Aorta (tissue), 5 donors: ENCODE measurements at regions not wholly inside any gene's neighbourhood (a gene's known extent, or its start where the extent isn't known, plus 50 kb on each side); places are given as distances from the start of the nearest gene placed in this dataset.

ENCODE experiments used
- ATAC-seq: fragments of 200-7000 bp; cut with Tn5 transposase; one replicate; pipeline ENCODE4 v1.9.1; 2022; ENCODE audit warnings: moderate library complexity; ENCODE audit not compliant: low FRiP score
- DNase-seq, 2 donors: peaks; one replicate each; pipeline ENCODE4 v3.0.0-alpha.2; 2020
- H3K27ac ChIP-seq, 2 donors: one replicate each; pipeline ENCODE4 v1.5.1; 2013; ENCODE audit warnings: low read length in 2 of 2, mild to moderate bottlenecking in 2 of 2, moderate library complexity in 2 of 2, control low read depth in 1 of 2, inconsistent platforms in 1 of 2, low read depth in 1 of 2
- H3K27me3 ChIP-seq, 2 donors: one replicate each; pipeline ENCODE4 v1.6.1; 2013; ENCODE audit warnings: control low read depth in 1 of 2, low read length in 1 of 2, mild to moderate bottlenecking in 1 of 2, moderate library complexity in 1 of 2; ENCODE audit not compliant: insufficient read depth in 2 of 2, control insufficient read depth in 1 of 2
- H3K36me3 ChIP-seq, 2 donors: one replicate each; pipeline ENCODE4 v1.6.1; 2013; ENCODE audit warnings: control low read depth in 1 of 2, low read length in 1 of 2, mild to moderate bottlenecking in 1 of 2; ENCODE audit not compliant: insufficient read depth in 2 of 2, control insufficient read depth in 1 of 2
- H3K4me1 ChIP-seq, 2 donors: one replicate each; pipeline ENCODE4 v1.6.1; 2013; ENCODE audit warnings: low read length in 2 of 2, control low read depth in 1 of 2, mild to moderate bottlenecking in 1 of 2, moderate library complexity in 1 of 2; ENCODE audit not compliant: insufficient read depth in 2 of 2, control insufficient read depth in 1 of 2
- H3K4me3 ChIP-seq, 2 donors: one replicate each; pipeline ENCODE4 v1.5.1; 2013; ENCODE audit warnings: low read length in 2 of 2, control low read depth in 1 of 2, mild to moderate bottlenecking in 1 of 2
- H3K9me3 ChIP-seq: one replicate; pipeline ENCODE4 v1.6.1; 2013; ENCODE audit warnings: mild to moderate bottlenecking, low read length; ENCODE audit not compliant: control insufficient read depth
- WGBS, 2 donors: extraction: QIAGEN DNeasy Blood & Tissue Kit; methylation state at CpG; one replicate each; pipeline ENCODE4 v1.1.7; 2013; 5-methylcytosine and 5-hydroxymethylcytosine counted together
- intact Hi-C, 2 donors: fragments of 100-400 bp; cut with DNase I; formaldehyde crosslinking; loops; one replicate each; pipeline versions ENCODE4 v1.14.2 to v1.15.0; 2022
- donor health status: healthy with polysubstance abuse.
- donor health status: Bipolar disorder and iron deficiency.
- donor health status: DM: no; HTN: no; CAD: no.
- donor health status: DM: no; HTN: no; CAD: no.
- donor health status: DM: yes; HTN: yes; CAD: no.

DNA sequence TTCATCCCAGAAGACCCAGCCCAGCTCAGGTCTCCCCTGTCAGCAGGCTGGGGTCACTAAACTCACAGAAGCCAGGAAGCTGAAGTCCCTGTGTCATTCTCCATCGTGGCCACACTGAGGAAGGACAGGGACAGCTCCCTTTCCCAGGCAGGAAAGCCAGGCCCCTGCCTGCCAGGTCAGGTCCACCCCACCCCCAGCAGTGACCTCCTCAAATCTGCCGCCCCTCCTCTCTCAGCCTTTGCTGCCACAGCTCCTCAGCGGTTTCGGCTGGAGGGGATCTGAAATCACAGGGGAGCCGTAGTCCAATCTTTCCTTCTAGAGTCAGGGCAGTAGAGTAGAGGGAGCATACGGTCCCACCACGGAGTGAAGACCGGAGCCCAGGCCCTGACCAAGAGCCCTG lies 150.9 kb upstream of the UNC5B start:
- Histone ChIP-seq H3K4me3 (no peak overlapping the region), H3K9me3 (no peaks in the 10 kb centered on the region), H3K27ac (no peak overlapping the region), H3K4me1 (no peaks in the 10 kb centered on the region), H3K36me3 (no peaks in the 10 kb centered on the region), H3K27me3 (no peaks in the 10 kb centered on the region)
- intact Hi-C loops = no loop called here
- DNase-seq (no peak), ATAC-seq (no peak)
- 83 to 90% methylated on average over 8 of the region's 8 CpGs for WGBS, 2 donors

DNA sequence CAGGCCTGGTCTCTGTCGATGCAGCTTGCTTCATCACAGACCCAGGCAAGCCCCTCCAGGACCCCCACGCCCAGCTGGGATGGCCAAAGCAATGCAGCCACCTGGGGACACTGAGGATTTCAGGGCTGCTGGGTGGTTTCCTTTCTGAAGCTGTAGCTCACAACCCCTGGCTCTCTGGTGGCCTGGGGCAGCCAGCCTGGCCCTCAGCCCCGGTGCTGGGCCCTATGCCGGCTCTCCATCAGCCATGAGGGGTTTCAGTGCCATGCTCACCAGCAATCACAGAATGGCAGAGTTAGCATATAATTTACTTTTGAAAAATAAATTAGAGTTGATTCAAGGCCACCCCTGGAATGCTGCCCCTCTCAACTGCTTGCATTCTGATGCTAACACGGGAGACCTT lies 150.2 kb upstream of the UNC5B start:
- intact Hi-C loops = no loop called here

DNA sequence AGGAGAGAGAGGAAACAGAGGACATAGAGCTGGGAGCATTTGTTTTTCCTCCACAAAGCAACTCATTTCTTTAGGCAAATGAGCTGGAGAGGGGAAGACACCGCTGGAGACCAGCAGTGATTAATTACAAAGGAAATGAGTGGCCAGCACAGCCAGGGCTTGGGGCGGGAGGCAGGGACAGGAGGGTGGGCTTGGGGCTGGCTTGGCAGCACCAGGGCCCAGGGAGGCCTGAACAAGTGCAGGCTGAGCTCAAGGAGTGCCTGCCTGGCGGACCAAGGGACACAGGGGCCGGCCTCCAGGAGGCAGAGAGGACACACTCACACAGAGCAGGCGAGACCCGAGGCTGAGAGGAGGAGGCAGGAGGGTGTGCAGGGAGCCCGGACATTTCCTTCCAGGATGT lies 149.0 kb upstream of the UNC5B start:
- H3K4me1 ChIP-seq = no peaks in the 10 kb centered on the region
- no peak overlapping the region for H3K4me3 ChIP-seq
- intact Hi-C loops = no loop called here
- DNase-seq (no peak), ATAC-seq (no peak)
- H3K27me3 ChIP-seq = no peaks in the 10 kb centered on the region
- no peaks in the 10 kb centered on the region for H3K9me3 ChIP-seq
- 92% methylated on average over 7 of the region's 7 CpGs for WGBS, 2 donors
- no peaks in the 10 kb centered on the region for H3K36me3 ChIP-seq
- no peak overlapping the region for H3K27ac ChIP-seq

More for the DNA sequence above, 150.2 kb upstream of the UNC5B start:
- H3K27ac ChIP-seq = no peak overlapping the region
- H3K4me1 ChIP-seq = no peaks in the 10 kb centered on the region
- DNase-seq (no peak), ATAC-seq (no peak)
- no peak overlapping the region for H3K4me3 ChIP-seq
- H3K36me3 ChIP-seq = no peaks in the 10 kb centered on the region
- H3K27me3 ChIP-seq = no peaks in the 10 kb centered on the region
- no peaks in the 10 kb centered on the region for H3K9me3 ChIP-seq
- 95 to 98% methylated on average over 5 of the region's 5 CpGs for WGBS, 2 donors

DNA sequence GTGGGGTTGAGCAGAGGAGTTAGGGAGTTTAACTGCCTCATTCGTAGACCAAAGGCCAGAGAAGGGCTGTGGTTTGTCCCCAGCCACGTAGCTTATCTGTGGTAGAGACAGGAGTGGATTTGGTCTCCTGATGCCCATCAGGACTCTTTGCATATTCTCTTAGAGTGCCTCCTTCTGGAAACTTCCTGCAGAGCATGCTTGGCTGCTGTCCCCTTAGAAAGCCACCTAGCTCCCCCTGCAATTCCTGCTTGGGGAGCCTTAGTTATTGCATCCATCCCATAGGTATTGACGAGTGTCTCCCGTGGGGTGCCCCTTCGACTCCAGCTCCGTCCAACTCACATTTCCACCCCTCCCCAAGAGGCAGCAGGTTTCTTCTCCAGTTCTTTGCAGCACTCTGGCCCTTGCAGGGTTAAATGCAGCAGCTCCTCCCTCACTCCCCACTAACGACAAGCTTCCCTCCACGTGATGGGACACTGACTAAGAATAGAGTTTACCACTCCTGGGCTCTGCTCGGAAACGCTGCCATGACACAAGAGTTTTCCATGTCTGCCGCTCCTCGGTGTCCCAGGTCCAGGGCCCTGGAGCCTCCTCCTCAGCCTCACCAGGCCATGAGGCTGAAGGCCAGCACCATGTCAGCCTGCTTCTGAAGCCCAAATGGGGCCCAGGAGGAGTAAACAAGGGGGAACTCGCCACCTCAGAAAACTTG lies 147.8 kb upstream of the UNC5B start:
- 76 to 78% methylated on average over 13 of the region's 13 CpGs for WGBS, 2 donors
- Histone ChIP-seq H3K27ac (no peak overlapping the region), H3K27me3 (no peaks in the 10 kb centered on the region), H3K4me1 (no peaks in the 10 kb centered on the region), H3K36me3 (no peaks in the 10 kb centered on the region), H3K4me3 (no peak overlapping the region), H3K9me3 (no peaks in the 10 kb centered on the region)
- no peak for DNase-seq
- no peak for ATAC-seq
- intact Hi-C loops = loop anchor here in 1 of 2 donors (5.0 kb wide), 1 partner anchor 78 kb away; no protein-coding TSS in a partner anchor

DNA sequence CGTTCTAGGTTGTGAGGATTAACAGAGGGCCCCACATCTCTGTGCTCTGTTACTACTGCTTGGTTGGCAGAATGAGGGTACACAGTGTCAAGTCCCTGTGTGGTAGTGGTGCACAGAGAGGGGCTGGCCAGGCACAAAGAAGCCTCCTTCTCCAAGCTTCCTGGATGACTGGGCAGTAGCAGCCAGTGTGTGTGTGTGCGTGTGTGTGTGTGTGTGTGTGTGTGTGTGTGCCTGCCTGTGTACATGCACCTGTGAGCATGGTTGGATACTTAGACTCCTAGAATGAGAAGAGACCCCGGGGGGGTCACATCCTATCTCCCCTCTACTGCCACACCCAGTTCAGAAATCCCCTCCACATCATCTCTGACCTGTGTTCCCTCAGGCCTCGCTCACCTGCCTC lies 146.7 kb upstream of the UNC5B start:
- intact Hi-C loops = loop anchor here in 1 of 2 donors (5.0 kb wide), 1 partner anchor 77 kb away; no protein-coding TSS in a partner anchor
- 86% methylated on average over 3 to 4 of the region's 4 CpGs for WGBS, 2 donors
- no peak for DNase-seq
- ATAC-seq = no peak
- Histone ChIP-seq H3K9me3 (no peaks in the 10 kb centered on the region), H3K27me3 (no peaks in the 10 kb centered on the region), H3K4me1 (no peaks in the 10 kb centered on the region), H3K4me3 (no peak overlapping the region), H3K27ac (no peak overlapping the region), H3K36me3 (no peaks in the 10 kb centered on the region)

DNA sequence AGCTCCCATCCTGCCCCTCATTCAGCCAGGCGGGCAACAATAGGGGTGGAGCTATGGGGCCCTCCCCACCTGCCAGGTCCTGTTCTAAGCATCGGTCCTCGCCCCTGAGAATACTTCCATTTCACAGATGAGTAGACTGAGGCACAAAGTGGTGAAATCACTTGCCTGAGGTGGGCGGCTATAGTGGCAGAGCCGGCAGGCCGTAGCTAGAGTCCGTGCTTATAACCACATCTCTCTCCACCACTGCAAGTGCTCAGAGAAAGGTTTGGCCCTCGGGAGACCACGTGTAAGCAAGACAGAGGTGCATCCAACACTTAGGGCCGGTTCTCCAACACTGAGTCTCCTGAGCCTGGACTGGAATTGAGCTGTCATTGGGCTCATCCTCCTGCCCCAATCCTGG lies 145.8 kb upstream of the UNC5B start:
- Histone ChIP-seq H3K27me3 (no peaks in the 10 kb centered on the region), H3K27ac (no peak overlapping the region), H3K9me3 (no peaks in the 10 kb centered on the region), H3K4me3 (no peak overlapping the region), H3K4me1 (no peaks in the 10 kb centered on the region), H3K36me3 (no peaks in the 10 kb centered on the region)
- intact Hi-C loops = loop anchor here in 1 of 2 donors (5.0 kb wide), 1 partner anchor 76 kb away; no protein-coding TSS in a partner anchor
- DNase-seq (no peak), ATAC-seq (no peak)
- WGBS, 2 donors = 96 to 99% methylated on average over 10 of the region's 10 CpGs

DNA sequence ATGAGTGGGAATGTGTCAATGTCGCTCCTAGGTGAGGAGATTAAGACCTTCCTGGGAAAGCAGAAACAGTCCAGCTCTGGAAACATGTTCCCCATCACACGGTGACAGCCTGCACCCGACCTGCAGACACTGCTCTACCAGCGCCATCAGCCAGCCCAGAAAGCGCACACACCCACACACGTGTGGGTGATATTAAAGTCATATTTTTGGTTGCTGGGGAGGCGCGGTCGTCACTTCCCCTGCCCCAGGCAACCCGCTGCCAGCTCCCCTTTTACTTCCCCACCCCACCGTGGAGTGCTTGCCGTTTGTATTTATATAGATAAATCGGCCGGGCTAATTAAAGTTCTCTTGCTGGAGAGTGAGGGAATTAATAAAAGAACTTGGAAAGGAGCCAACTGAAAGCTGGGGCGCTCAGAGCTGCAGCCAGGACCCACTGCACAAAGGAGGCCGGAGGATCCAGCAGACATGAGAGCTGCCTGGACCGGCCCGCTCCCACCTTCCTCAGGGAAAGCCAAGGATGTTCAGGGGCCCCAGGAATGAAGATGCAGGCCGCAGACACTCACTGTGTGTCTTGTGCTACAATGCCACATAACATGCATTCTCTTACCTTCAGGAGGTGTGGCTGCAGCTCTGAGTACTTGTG lies 145.2 kb upstream of the UNC5B start:
- H3K27me3 ChIP-seq = no peaks in the 10 kb centered on the region
- H3K27ac ChIP-seq = no peak overlapping the region
- DNase-seq (no peak), ATAC-seq (no peak)
- H3K9me3 ChIP-seq = no peaks in the 10 kb centered on the region
- no peaks in the 10 kb centered on the region for H3K4me1 ChIP-seq
- H3K4me3 ChIP-seq = no peak overlapping the region
- intact Hi-C loops = loop anchor here in 1 of 2 donors (5.0 kb wide), 1 partner anchor 75 kb away; no protein-coding TSS in a partner anchor
- H3K36me3 ChIP-seq = no peaks in the 10 kb centered on the region
- 92% methylated on average over 19 of the region's 19 CpGs for WGBS, 2 donors

DNA sequence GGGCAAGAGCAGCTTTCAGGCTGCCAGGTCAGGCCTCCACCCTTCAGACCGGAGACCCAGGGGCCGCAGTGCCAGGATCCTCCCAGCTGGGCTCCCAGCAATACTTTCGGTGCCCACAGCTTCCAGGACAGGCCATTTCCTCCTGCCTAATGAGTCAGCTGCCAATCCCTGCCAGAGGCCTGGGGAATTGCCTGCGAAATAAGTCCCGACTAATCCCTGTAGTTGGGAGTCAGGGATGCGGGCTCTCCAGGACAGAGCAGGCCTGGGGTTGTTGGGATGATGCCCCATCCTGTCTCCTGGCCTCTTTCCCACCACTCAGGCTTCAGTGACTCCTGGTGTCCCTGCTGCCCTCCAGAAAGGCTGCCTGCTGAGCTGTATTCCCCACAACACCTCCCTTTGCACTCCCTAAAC lies 143.5 kb upstream of the UNC5B start:
- DNase-seq (peak; percentile 84 to 90), ATAC-seq (peak; percentile 67)
- H3K36me3 ChIP-seq = no peaks in the 10 kb centered on the region
- WGBS, 2 donors = 2 to 9% methylated on average over 6 of the region's 6 CpGs
- no peak overlapping the region for H3K4me3 ChIP-seq
- H3K27me3 ChIP-seq = no peaks in the 10 kb centered on the region
- H3K4me1 ChIP-seq = no peaks in the 10 kb centered on the region
- H3K27ac ChIP-seq = peak overlapping the region; percentile 20 to 73
- H3K9me3 ChIP-seq = no peaks in the 10 kb centered on the region
- intact Hi-C loops = loop anchor here in 1 of 2 donors (5.0 kb wide), 1 partner anchor 73 kb away; no protein-coding TSS in a partner anchor
